ENCODE measurements at regions not wholly inside any gene's neighbourhood (a gene's known extent, or its start where the extent isn't known, plus 50 kb on each side); places are given as distances from the start of the nearest gene placed in this dataset.

DNA sequence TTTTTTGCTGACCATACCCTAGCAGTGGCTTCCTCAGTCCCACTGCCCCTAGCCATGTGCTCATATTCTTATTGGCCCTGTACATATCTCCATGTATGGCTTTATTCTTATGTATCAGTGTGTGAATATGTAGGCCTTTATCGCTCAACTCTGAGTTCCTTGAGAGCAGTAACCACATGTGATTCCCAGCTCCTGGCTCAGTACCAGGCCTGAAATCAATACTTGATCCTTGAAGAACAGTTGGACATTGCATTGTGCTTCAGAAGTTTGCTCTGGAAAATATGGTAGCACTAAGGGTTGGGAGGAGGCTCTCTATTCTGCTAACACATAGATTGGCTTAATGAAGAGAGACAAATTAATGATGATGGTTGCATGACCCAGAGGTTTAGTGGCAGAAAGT, 118.8 kb upstream of the FERMT1 start:
- TF ChIP-seq, protein P1, sequence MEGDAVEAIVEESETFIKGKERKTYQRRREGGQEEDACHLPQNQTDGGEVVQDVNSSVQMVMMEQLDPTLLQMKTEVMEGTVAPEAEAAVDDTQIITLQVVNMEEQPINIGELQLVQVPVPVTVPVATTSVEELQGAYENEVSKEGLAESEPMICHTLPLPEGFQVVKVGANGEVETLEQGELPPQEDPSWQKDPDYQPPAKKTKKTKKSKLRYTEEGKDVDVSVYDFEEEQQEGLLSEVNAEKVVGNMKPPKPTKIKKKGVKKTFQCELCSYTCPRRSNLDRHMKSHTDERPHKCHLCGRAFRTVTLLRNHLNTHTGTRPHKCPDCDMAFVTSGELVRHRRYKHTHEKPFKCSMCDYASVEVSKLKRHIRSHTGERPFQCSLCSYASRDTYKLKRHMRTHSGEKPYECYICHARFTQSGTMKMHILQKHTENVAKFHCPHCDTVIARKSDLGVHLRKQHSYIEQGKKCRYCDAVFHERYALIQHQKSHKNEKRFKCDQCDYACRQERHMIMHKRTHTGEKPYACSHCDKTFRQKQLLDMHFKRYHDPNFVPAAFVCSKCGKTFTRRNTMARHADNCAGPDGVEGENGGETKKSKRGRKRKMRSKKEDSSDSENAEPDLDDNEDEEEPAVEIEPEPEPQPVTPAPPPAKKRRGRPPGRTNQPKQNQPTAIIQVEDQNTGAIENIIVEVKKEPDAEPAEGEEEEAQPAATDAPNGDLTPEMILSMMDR (IDR thresholded peaks at IDR 0.05; ENCODE audit: poor library complexity, severe bottlenecking) = no peak
- TF ChIP-seq TAF1 (IDR thresholded peaks at IDR 0.05; ENCODE audit: low read depth) (no peak), EZH2 (IDR thresholded peaks at IDR 0.05; ENCODE audit: borderline replicate concordance, insufficient read depth, low read length, poor library complexity, severe bottlenecking) (no peak), POLR2AphosphoS5 (IDR thresholded peaks at IDR 0.05) (no peak), EP300 (conservative IDR thresholded peaks at IDR 0.05; ENCODE audit: poor library complexity, severe bottlenecking) (no peak), RAD21 (conservative IDR thresholded peaks at IDR 0.05) (no peak)
